ENCODE measurements at regions not wholly inside any gene's neighbourhood (a gene's known extent, or its start where the extent isn't known, plus 50 kb on each side); places are given as distances from the start of the nearest gene placed in this dataset.

DNA sequence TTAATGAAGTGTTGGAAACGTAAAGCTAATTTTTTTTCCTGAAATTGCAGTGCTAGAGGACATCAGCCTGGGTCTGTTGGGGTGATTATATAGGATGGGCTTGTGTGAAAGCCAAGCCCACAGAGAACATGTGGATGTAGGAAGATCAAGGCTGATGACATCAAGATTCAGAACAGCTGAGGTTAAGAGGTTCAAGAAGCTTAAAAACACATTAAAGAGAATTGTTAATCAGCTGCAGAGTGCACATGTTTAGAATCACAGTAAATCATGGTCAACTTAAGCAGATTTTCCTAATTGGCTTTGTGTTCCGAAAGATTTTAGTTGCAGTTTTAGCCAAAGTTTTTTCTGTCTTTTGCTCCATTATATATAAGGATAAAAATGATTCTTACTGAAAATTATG, 87.9 kb upstream of the PRICKLE1 start:
- Histone ChIP-seq H3T11ph (ENCODE audit: low read length) (no peak overlapping the region), H3K9ac (ENCODE audit: extremely low read depth, insufficient read length, low read length) (no peak overlapping the region), H3K56ac (ENCODE audit: insufficient read length, low read depth, low read length) (no peak overlapping the region), H3K79me2 (ENCODE audit: insufficient read depth, low read length) (no peaks in the 10 kb centered on the region), H3K23me2 (ENCODE audit: insufficient read length, low read depth, low read length, poor library complexity, severe bottlenecking) (no peaks in the 10 kb centered on the region), H3K4ac (ENCODE audit: low read depth, low read length) (no peak overlapping the region), H4K8ac (replicated peaks; ENCODE audit: insufficient read length, low read depth, low read length) (no peak overlapping the region), H2BK5ac (ENCODE audit: insufficient read length, low read length) (no peak overlapping the region), H2BK12ac (ENCODE audit: insufficient read length, low read depth, low read length) (no peak overlapping the region), H2AK5ac (ENCODE audit: insufficient read length, low read length) (no peak overlapping the region), H3K4me1 (ENCODE audit: insufficient read depth, low read length) (peaks cover 4% of the 10 kb centered on the region; the same call in 1 of the 2 replicates), H3K14ac (ENCODE audit: insufficient read depth, low read length) (no peak overlapping the region), H3K4me2 (ENCODE audit: insufficient read depth, insufficient read length, low read length) (no peak overlapping the region), H3K27ac (ENCODE audit: insufficient read length, low read depth, low read length) (no peak overlapping the region), H4K20me1 (ENCODE audit: control insufficient read depth, insufficient read depth, insufficient read length) (no peaks in the 10 kb centered on the region), H3K23ac (ENCODE audit: insufficient read length, low read depth, low read length) (no peak overlapping the region), H3K79me1 (ENCODE audit: insufficient read depth, low read depth, low read length, poor library complexity, severe bottlenecking) (no peaks in the 10 kb centered on the region), H3K9me3 (ENCODE audit: control insufficient read depth, low read depth, low read length) (no peaks in the 10 kb centered on the region), H2BK20ac (ENCODE audit: low read depth, low read length, poor library complexity, severe bottlenecking) (no peak overlapping the region), H4K5ac (ENCODE audit: insufficient read length, low read depth, low read length) (no peak overlapping the region), H2BK15ac (ENCODE audit: low read depth, low read length) (no peak overlapping the region), H3K27me3 (ENCODE audit: insufficient read depth, low read length) (no peaks in the 10 kb centered on the region), H3K18ac (ENCODE audit: insufficient read length, low read depth, low read length) (no peak overlapping the region), H2BK120ac (ENCODE audit: low read depth, low read length, poor library complexity, severe bottlenecking) (no peak overlapping the region), H2AFZ (ENCODE audit: low read length) (no peak overlapping the region), H4K91ac (ENCODE audit: insufficient read length, low read depth, low read length) (no peak overlapping the region)
- TF ChIP-seq, protein P1, sequence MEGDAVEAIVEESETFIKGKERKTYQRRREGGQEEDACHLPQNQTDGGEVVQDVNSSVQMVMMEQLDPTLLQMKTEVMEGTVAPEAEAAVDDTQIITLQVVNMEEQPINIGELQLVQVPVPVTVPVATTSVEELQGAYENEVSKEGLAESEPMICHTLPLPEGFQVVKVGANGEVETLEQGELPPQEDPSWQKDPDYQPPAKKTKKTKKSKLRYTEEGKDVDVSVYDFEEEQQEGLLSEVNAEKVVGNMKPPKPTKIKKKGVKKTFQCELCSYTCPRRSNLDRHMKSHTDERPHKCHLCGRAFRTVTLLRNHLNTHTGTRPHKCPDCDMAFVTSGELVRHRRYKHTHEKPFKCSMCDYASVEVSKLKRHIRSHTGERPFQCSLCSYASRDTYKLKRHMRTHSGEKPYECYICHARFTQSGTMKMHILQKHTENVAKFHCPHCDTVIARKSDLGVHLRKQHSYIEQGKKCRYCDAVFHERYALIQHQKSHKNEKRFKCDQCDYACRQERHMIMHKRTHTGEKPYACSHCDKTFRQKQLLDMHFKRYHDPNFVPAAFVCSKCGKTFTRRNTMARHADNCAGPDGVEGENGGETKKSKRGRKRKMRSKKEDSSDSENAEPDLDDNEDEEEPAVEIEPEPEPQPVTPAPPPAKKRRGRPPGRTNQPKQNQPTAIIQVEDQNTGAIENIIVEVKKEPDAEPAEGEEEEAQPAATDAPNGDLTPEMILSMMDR (conservative IDR thresholded peaks at IDR 0.05), result no peak
- no peak for DNase-seq
- H3K4me3 Mint-ChIP-seq, result no peak overlapping the region
- peaks cover 0 to 1% of the 10 kb centered on the region in 2 experiments; a peak in 2 of 5 replicates for H3K9me3 Mint-ChIP-seq
- H3K4me1 Mint-ChIP-seq, result peaks cover 9 to 20% of the 10 kb centered on the region in 2 experiments
- peaks cover 0 to 6% (median 0%) of the 10 kb centered on the region in 3 experiments; a peak in 2 of 7 replicates for H3K36me3 Mint-ChIP-seq (ENCODE audit: insufficient read depth in 1 of 3, low read depth in 3 of 3)
- H3K27ac Mint-ChIP-seq, result no peak overlapping the region
- no CpG with 5 or more reads among the region's 2 CpGs for WGBS (ENCODE audit: extremely low coverage, insufficient read length, low lambda C conversion rate)
- 0 out of 2 replicates have a peak, but pooled peaks cover 1% of the 10 kb centered on the region for H3K27me3 Mint-ChIP-seq (ENCODE audit: low read depth)
